ENCODE measurements at regions not wholly inside any gene's neighbourhood (a gene's known extent, or its start where the extent isn't known, plus 50 kb on each side); places are given as distances from the start of the nearest gene placed in this dataset.

GRCh38 chr15:35671981-35672380 is 126.0 kb upstream of the DPH6 start:
- Histone ChIP-seq H3K27ac (no peak overlapping the region), H3K36me3 (replicated peaks in 1 of 2) (no peaks in the 10 kb centered on the region), H3K4me3 (no peak overlapping the region), H3K27me3 (no peaks in the 10 kb centered on the region), H3K4me1 (replicated peaks in 1 of 2) (peaks cover 7 to 22% of the 10 kb centered on the region in 2 donors), H3K9me3 (replicated peaks in 1 of 3) (no peaks in the 10 kb centered on the region)
- no peak for DNase-seq
- TF ChIP-seq CTCF (IDR thresholded peaks at IDR 0.05), result no peak
- 59 to 83% (median 76%) methylated on average over 1 of the region's 1 CpG for WGBS, 4 donors
- intact Hi-C loops (cut with DNase I), result no loop called here

GRCh38 chr15:35673093-35673684 is 127.2 kb upstream of the DPH6 start:
- Histone ChIP-seq H3K27me3 (no peaks in the 10 kb centered on the region), H3K4me1 (replicated peaks in 1 of 2) (peaks cover 4 to 15% of the 10 kb centered on the region in 2 donors), H3K4me3 (peak overlapping the region in 1 of 4 donors; percentile 10), H3K9me3 (replicated peaks in 1 of 3) (no peaks in the 10 kb centered on the region), H3K36me3 (replicated peaks in 1 of 2) (no peaks in the 10 kb centered on the region), H3K27ac (peak overlapping the region in 1 of 5 donors; percentile 37)
- TF ChIP-seq POLR2A (IDR thresholded peaks at IDR 0.05), result no peak
- TF ChIP-seq CTCF (IDR thresholded peaks at IDR 0.05), result no peak
- WGBS, 4 donors, result 57 to 67% (median 65%) methylated on average over 9 of the region's 9 CpGs
- intact Hi-C loops (cut with DNase I), result no loop called here
- DNase-seq, result peak in 2 of 7 donors; percentile 11 to 18

- Histone ChIP-seq H3K4me3 (no peak overlapping the region), H3K27me3 (no peaks in the 10 kb centered on the region), H3K27ac (no peak overlapping the region), H3K9me3 (replicated peaks in 1 of 3) (no peaks in the 10 kb centered on the region), H3K4me1 (replicated peaks in 1 of 2) (peaks cover 4 to 11% of the 10 kb centered on the region in 2 donors), H3K36me3 (replicated peaks in 1 of 2) (no peaks in the 10 kb centered on the region)
- peak in 2 of 7 donors; percentile 19 to 25 for DNase-seq
- WGBS, 4 donors, result 63 to 69% (median 66%) methylated on average over 8 of the region's 8 CpGs
- intact Hi-C loops (cut with DNase I), result no loop called here
- TF ChIP-seq POLR2A (IDR thresholded peaks at IDR 0.05), result no peak
- TF ChIP-seq CTCF (IDR thresholded peaks at IDR 0.05), result no peak
Observed at GRCh38 chr15:35674873-35675781, 129.2 kb upstream of the DPH6 start.

- no peaks in the 10 kb centered on the region for H3K36me3 ChIP-seq (replicated peaks in 1 of 2)
- no peak overlapping the region for H3K27ac ChIP-seq
- 57 to 79% (median 70%) methylated on average over 2 of the region's 2 CpGs for WGBS, 4 donors
- H3K4me3 ChIP-seq, result no peak overlapping the region
- H3K4me1 ChIP-seq (replicated peaks in 1 of 2), result peaks cover 0 to 11% of the 10 kb centered on the region in 2 donors
- H3K27me3 ChIP-seq, result no peaks in the 10 kb centered on the region
- no peak for DNase-seq
- no peak for TF ChIP-seq CTCF (IDR thresholded peaks at IDR 0.05)
- TF ChIP-seq POLR2A (IDR thresholded peaks at IDR 0.05), result no peak
- intact Hi-C loops (cut with DNase I), result no loop called here
- H3K9me3 ChIP-seq (replicated peaks in 1 of 3), result no peaks in the 10 kb centered on the region
Observed at GRCh38 chr15:35678774-35679173, 132.8 kb upstream of the DPH6 start.

Data from adrenal gland (tissue), 9 donors.